WTC11 (cell line): ENCODE measurements at regions not wholly inside any gene's neighbourhood (a gene's known extent, or its start where the extent isn't known, plus 50 kb on each side); places are given as distances from the start of the nearest gene placed in this dataset.
"Not testable (repeated sequence)": the region's sequence is repeated elsewhere in the genome, so short reads cannot be mapped to it uniquely, and the experiment has no call there.

Source experiments
- ATF1 ChIP-seq: sonication (generic); formaldehyde crosslinking; IDR thresholded peaks from 2 replicates; pipeline ENCODE4 v1.8.1; 2023; ENCODE audit warnings: mild to moderate bottlenecking, moderate library complexity, missing genetic modification reagents
- CREM ChIP-seq: sonication (generic); formaldehyde crosslinking; IDR thresholded peaks from 2 replicates; pipeline ENCODE4 v1.8.1; 2022; ENCODE audit warnings: mild to moderate bottlenecking, missing genetic modification reagents, moderate library complexity
- FOXJ3 ChIP-seq: sonication (generic); formaldehyde crosslinking; IDR thresholded peaks from 2 replicates; pipeline ENCODE4 v1.9.0; 2021; ENCODE audit warnings: missing genetic modification reagents, mild to moderate bottlenecking, borderline replicate concordance
- JUN ChIP-seq: sonication (generic); formaldehyde crosslinking; IDR thresholded peaks from 2 replicates; pipeline ENCODE4 v1.8.0; 2023; ENCODE audit warnings: mild to moderate bottlenecking, missing genetic modification reagents
- ZNF263 ChIP-seq: sonication (generic); formaldehyde crosslinking; IDR thresholded peaks from 2 replicates; pipeline ENCODE4 v1.8.1; 2022; ENCODE audit warnings: low read depth, mild to moderate bottlenecking, moderate library complexity, missing genetic modification reagents
- TF ChIP-seq, protein P1 (sequence below): fragments of 200-600 bp; IDR thresholded peaks from 2 replicates; pipeline ENCODE4 v1.8.0; 2022; ENCODE audit warnings: antibody characterized with exemption
- TF ChIP-seq, protein P2 (sequence below): sonication (generic); formaldehyde crosslinking; IDR thresholded peaks from 2 replicates; pipeline ENCODE4 v1.8.0; 2022; ENCODE audit warnings: mild to moderate bottlenecking, missing genetic modification reagents
- TF ChIP-seq, protein P3 (sequence below): sonication (generic); formaldehyde crosslinking; IDR thresholded peaks from 2 replicates; pipeline ENCODE4 v1.8.0; 2023; ENCODE audit warnings: missing genetic modification reagents
- TF ChIP-seq, protein P4 (sequence below): sonication (generic); formaldehyde crosslinking; IDR thresholded peaks from 2 replicates; pipeline ENCODE4 v1.8.1; 2023; ENCODE audit warnings: mild to moderate bottlenecking, missing genetic modification reagents, moderate library complexity
- TF ChIP-seq, protein P5 (sequence below): sonication (generic); formaldehyde crosslinking; IDR thresholded peaks from 2 replicates; pipeline ENCODE4 v1.8.0; 2022; ENCODE audit warnings: mild to moderate bottlenecking, missing genetic modification reagents
- TF ChIP-seq, protein P6 (sequence below): sonication (generic); formaldehyde crosslinking; IDR thresholded peaks from 2 replicates; pipeline ENCODE4 v1.8.1; 2022; ENCODE audit warnings: low read depth, missing genetic modification reagents, borderline replicate concordance

DNA sequence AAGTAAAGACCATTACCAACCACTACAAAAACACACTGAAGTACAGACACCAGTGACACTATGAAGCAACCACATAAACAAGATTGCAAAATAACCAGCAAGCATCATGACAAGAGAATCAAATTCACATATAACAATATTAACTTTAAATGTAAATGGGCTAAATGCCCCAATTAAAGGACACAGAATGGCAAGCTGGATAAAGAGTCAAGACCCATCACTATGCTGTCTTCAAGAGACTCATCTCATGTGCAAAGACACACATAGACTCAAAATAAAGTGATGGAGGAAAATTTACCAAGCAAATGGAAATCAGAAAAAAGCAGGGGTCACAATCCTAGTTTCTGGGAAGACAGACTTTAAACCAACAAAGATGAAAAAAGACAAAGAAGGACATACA, 215.3 kb upstream of the DMRTA1 start:
- TF ChIP-seq, protein P1, sequence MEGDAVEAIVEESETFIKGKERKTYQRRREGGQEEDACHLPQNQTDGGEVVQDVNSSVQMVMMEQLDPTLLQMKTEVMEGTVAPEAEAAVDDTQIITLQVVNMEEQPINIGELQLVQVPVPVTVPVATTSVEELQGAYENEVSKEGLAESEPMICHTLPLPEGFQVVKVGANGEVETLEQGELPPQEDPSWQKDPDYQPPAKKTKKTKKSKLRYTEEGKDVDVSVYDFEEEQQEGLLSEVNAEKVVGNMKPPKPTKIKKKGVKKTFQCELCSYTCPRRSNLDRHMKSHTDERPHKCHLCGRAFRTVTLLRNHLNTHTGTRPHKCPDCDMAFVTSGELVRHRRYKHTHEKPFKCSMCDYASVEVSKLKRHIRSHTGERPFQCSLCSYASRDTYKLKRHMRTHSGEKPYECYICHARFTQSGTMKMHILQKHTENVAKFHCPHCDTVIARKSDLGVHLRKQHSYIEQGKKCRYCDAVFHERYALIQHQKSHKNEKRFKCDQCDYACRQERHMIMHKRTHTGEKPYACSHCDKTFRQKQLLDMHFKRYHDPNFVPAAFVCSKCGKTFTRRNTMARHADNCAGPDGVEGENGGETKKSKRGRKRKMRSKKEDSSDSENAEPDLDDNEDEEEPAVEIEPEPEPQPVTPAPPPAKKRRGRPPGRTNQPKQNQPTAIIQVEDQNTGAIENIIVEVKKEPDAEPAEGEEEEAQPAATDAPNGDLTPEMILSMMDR = not testable (repeated sequence)
- not testable (repeated sequence) for TF ChIP-seq JUN, FOXJ3, ATF1, ZNF263, CREM (CRISPR knock-in tag)
- TF ChIP-seq, protein P2, sequence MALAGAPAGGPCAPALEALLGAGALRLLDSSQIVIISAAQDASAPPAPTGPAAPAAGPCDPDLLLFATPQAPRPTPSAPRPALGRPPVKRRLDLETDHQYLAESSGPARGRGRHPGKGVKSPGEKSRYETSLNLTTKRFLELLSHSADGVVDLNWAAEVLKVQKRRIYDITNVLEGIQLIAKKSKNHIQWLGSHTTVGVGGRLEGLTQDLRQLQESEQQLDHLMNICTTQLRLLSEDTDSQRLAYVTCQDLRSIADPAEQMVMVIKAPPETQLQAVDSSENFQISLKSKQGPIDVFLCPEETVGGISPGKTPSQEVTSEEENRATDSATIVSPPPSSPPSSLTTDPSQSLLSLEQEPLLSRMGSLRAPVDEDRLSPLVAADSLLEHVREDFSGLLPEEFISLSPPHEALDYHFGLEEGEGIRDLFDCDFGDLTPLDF (CRISPR knock-in tag) = not testable (repeated sequence)
- TF ChIP-seq, protein P3, sequence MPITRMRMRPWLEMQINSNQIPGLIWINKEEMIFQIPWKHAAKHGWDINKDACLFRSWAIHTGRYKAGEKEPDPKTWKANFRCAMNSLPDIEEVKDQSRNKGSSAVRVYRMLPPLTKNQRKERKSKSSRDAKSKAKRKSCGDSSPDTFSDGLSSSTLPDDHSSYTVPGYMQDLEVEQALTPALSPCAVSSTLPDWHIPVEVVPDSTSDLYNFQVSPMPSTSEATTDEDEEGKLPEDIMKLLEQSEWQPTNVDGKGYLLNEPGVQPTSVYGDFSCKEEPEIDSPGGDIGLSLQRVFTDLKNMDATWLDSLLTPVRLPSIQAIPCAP (CRISPR knock-in tag) = not testable (repeated sequence)
- TF ChIP-seq, protein P4, sequence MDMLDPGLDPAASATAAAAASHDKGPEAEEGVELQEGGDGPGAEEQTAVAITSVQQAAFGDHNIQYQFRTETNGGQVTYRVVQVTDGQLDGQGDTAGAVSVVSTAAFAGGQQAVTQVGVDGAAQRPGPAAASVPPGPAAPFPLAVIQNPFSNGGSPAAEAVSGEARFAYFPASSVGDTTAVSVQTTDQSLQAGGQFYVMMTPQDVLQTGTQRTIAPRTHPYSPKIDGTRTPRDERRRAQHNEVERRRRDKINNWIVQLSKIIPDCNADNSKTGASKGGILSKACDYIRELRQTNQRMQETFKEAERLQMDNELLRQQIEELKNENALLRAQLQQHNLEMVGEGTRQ (CRISPR knock-in tag) = not testable (repeated sequence)
- TF ChIP-seq, protein P5, sequence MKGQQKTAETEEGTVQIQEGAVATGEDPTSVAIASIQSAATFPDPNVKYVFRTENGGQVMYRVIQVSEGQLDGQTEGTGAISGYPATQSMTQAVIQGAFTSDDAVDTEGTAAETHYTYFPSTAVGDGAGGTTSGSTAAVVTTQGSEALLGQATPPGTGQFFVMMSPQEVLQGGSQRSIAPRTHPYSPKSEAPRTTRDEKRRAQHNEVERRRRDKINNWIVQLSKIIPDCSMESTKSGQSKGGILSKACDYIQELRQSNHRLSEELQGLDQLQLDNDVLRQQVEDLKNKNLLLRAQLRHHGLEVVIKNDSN (CRISPR knock-in tag) = not testable (repeated sequence)
- TF ChIP-seq, protein P6, sequence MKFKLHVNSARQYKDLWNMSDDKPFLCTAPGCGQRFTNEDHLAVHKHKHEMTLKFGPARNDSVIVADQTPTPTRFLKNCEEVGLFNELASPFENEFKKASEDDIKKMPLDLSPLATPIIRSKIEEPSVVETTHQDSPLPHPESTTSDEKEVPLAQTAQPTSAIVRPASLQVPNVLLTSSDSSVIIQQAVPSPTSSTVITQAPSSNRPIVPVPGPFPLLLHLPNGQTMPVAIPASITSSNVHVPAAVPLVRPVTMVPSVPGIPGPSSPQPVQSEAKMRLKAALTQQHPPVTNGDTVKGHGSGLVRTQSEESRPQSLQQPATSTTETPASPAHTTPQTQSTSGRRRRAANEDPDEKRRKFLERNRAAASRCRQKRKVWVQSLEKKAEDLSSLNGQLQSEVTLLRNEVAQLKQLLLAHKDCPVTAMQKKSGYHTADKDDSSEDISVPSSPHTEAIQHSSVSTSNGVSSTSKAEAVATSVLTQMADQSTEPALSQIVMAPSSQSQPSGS (CRISPR knock-in tag) = not testable (repeated sequence)
